GM12872 (cell line): ENCODE measurements at regions not wholly inside any gene's neighbourhood (a gene's known extent, or its start where the extent isn't known, plus 50 kb on each side); places are given as distances from the start of the nearest gene placed in this dataset.

Source experiments
- TF ChIP-seq, protein P1 (sequence below): IDR thresholded peaks from 3 replicates; pipeline ENCODE4 v1.5.1; 2011; ENCODE audit warnings: low read depth, mild to moderate bottlenecking, low read length, moderate library complexity; ENCODE audit not compliant: insufficient read depth

DNA sequence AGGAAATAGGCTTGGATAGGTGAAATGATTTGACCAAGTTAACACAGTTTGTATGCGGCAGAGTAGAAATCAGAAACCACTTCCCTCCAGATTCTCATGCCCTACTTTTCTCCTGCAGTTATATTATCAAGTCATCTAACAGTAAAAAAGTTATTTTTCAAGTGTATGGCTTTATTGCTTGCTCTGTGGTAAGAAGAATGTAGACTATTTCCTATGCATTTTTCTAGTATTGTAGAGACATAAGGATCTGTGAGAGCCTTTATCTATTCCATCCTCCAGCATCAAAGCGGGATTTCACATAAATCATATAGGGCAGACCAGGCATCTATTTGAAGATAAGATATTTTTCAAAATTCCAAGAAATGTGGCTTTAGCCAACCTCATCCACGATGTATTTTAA is 208.5 kb downstream of the TTLL7 start:
- TF ChIP-seq, protein P1, sequence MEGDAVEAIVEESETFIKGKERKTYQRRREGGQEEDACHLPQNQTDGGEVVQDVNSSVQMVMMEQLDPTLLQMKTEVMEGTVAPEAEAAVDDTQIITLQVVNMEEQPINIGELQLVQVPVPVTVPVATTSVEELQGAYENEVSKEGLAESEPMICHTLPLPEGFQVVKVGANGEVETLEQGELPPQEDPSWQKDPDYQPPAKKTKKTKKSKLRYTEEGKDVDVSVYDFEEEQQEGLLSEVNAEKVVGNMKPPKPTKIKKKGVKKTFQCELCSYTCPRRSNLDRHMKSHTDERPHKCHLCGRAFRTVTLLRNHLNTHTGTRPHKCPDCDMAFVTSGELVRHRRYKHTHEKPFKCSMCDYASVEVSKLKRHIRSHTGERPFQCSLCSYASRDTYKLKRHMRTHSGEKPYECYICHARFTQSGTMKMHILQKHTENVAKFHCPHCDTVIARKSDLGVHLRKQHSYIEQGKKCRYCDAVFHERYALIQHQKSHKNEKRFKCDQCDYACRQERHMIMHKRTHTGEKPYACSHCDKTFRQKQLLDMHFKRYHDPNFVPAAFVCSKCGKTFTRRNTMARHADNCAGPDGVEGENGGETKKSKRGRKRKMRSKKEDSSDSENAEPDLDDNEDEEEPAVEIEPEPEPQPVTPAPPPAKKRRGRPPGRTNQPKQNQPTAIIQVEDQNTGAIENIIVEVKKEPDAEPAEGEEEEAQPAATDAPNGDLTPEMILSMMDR = no peak

DNA sequence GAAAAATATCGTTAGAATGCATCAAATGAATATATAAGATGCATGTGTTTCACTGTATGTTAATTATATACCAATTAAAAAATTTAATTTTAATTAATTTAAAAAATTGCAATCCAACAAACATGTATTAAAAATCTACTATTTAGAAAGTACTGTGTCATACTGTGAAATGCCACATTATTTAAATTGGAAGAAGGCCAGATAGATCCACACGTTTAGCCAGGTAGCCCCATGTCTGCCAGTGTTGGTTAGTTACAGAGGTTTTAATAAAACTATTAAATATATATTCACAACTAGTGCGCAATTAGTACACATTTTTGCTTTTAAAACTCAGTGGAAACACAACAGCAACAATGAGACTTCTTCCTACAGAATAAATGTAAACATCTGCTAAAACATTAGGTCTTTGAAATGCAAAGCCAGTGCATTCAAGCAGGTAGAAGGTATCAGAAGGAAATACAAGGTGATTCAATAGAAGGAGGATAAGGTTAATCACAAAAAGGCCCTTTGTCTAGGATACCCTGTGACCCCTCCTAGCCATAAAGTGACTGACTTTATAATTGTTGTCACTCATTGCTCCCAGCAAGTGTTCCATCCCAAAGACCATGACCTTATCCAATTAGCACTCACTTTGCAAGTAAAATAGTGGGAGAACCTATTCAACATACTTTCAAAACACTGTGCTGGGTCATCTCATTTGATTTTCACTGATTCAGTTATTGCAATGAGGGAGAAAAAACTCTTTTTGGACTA is 211.5 kb downstream of the TTLL7 start:
- TF ChIP-seq, protein P1 = no peak

DNA sequence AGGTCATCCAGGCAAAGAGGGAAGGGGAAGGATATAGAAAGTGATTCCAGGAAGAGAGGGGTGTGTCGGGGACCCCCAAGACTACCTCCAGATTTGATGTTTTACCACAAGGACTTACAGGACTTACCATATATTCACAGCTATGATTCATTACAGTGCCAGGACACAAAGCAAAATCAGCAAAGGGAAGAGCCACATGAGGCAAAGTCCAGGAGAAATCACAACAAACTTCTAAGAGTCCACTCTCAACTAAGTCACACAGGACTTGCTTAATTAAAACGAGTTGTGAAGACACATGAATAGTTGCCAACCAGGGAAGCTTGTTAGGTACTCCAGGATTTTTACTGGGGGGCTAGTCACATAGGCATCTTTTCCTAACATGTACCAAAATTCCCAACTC is 217.3 kb downstream of the TTLL7 start:
- TF ChIP-seq, protein P1 = no peak

DNA sequence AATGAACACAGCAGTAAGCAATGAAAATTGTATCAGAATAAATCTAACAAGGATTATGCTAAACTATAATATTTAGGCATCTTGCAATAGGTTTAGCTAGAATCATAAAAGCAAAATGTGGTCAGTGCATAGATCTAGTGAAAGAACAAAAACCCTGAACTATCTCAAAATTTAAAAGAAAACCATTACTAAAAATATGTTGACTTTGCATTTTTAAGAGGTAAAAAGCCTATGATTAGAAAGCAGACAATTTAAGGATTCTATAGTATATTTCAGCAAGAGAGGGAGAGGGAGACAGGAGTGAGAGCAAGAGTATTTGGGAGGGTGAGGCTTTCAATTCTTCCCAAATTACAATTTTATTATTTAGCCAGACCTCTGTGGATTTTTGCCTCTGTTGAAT is 219.4 kb downstream of the TTLL7 start:
- TF ChIP-seq, protein P1 = no peak

DNA sequence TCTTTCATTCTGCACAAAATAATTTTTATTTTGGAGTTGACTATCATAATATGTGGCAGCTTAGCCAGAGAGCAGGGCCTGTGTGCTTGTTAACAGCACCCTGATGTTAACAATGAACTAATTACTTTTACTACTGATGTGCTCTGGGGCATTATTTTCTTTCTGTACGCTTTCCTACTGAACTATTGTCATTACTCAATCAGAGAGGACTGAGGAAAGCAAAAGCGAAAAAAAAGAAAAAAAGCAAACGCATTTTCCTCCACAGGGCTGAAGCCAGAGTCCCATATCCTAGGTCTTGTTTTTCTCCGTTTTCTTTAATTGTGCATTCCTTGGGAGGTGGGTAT is 221.2 kb downstream of the TTLL7 start:
- TF ChIP-seq, protein P1 = no peak

DNA sequence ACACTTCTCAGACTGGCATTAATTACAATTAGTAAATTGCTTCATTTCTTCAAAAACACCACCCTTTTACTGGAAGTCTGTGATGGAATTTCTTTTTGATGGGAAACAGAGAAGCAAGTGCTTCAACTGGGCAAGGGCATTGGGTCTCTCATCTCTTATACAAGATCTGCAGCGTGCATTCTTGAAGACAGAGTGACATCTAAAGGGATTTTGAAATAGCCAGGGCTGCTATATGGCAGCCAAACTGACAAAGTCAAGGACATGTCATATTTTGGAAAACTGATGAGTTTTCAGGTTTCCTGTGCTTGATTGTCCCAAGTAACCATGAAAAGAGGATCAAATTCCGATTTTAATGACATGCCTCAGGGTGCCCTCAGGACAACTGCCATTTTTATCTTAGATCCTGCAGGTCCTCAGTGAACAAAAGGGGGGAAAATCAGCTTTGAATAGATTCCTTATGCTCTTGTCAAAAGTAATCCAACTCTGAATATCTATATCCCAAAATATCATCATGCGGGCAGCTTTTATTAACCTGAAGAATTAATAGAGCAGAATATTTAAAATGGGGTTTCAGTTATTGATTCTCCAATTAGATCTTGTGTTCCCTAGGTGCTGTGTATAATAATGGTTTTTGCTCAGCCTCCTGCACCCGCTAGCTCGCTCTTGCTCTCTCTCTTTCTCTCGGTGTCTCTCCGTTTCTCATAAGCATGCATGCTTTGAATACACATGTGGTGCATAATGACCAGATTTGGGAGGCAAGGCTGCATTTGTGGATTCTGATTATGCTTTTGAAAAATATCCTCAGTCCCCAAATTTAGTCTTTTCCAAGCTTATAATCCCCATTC is 221.8 kb downstream of the TTLL7 start:
- TF ChIP-seq, protein P1 = no peak

DNA sequence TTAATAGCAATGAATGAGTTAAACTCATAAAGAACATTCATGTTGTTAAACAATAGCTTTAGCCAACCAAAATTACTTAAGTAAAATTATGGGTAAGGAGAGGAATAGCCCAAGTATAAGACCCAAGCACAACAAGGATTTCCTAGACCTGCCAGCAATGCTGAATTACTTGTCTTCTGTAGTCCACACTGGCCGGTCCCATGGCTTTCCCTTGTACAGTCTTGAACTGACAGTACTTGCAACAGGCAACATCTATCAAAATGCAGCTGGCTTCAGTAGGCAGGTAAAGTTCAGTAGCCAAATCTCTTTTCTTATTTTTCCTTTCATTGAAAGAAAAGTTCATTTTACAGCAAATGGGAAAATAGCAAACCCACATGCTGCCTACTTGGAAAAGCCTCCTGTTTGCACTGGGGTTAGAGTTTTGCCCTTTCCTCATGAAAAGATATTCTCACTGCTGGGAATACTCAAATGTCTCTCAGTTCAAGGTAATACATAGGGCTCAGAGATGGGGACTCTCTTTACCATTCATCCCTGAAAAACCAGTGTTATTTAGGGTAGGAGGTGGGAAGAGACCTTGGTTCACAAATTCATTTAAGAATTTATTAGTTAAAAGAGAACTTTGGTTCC is 222.8 kb downstream of the TTLL7 start:
- TF ChIP-seq, protein P1 = no peak
